OCI-LY3 (cell line): ENCODE measurements at regions not wholly inside any gene's neighbourhood (a gene's known extent, or its start where the extent isn't known, plus 50 kb on each side); places are given as distances from the start of the nearest gene placed in this dataset.

ENCODE experiments used
- H2AFZ ChIP-seq: fragments of 200-600, 300-600 bp; shearing (Covaris generic); 2 replicates; pipeline ENCODE4 v1.6.0; 2014; ENCODE audit warnings: antibody characterized with exemption, low read depth, low read length
- H3K27ac ChIP-seq: fragments of 200-600, 300-600 bp; sonication (generic); 2 replicates; pipeline ENCODE4 v1.5.1; 2014; ENCODE audit warnings: mild to moderate bottlenecking, low read length, moderate library complexity, mixed read lengths
- H3K27me3 ChIP-seq: fragments of 200-600, 300-600 bp; sonication (generic); 2 replicates; pipeline ENCODE4 v1.6.1; 2014; ENCODE audit warnings: low read depth, low read length, mixed read lengths
- H3K36me3 ChIP-seq: fragments of 200-600, 300-600 bp; sonication (generic); replicated peaks from 2 replicates; pipeline ENCODE3; 2014; ENCODE audit warnings: low read depth, low read length, mixed read lengths
- H3K4me1 ChIP-seq: fragments of 300-600, 200-600 bp; sonication (generic); 2 replicates; pipeline ENCODE4 v1.6.1; 2014; ENCODE audit warnings: low read length, mixed read lengths
- H3K4me2 ChIP-seq: fragments of 200-600, 300-600 bp; sonication (generic); 2 replicates; pipeline ENCODE4 v1.6.1; 2014; ENCODE audit warnings: low read length, mixed read lengths
- H3K4me3 ChIP-seq: fragments of 300-600, 200-600 bp; sonication (generic); 2 replicates; pipeline ENCODE4 v1.5.1; 2014; ENCODE audit warnings: antibody characterized with exemption, mild to moderate bottlenecking, low read length, moderate library complexity
- H3K79me2 ChIP-seq: fragments of 300-600, 200-600 bp; shearing (Covaris generic); 2 replicates; pipeline ENCODE4 v1.6.1; 2014; ENCODE audit warnings: mild to moderate bottlenecking, low read length, mixed read lengths
- H3K9ac ChIP-seq: fragments of 300-600, 200-600 bp; shearing (Covaris generic); 2 replicates; pipeline ENCODE4 v1.6.0; 2014; ENCODE audit warnings: mild to moderate bottlenecking, low read length, moderate library complexity
- H3K9me3 ChIP-seq: fragments of 200-600, 300-600 bp; shearing (Covaris generic); 2 replicates; pipeline ENCODE4 v1.6.1; 2014; ENCODE audit warnings: low read length, mixed read lengths; ENCODE audit not compliant: insufficient read depth
- H4K20me1 ChIP-seq: fragments of 200-600, 300-600 bp; sonication (generic); 2 replicates; pipeline ENCODE4 v1.6.1; 2016; ENCODE audit warnings: low read length, mixed read lengths; ENCODE audit not compliant: insufficient read depth
- EZH2phosphoT487 ChIP-seq: fragments of 200-600 bp; shearing (Covaris generic); IDR thresholded peaks from 2 replicates; pipeline ENCODE4 v1.6.1; 2018; ENCODE audit warnings: antibody characterized with exemption, mixed run types, low read depth
- TF ChIP-seq, protein P1 (sequence below): fragments of 200-600, 300-600 bp; sonication (generic); IDR thresholded peaks from 2 replicates; pipeline ENCODE4 v1.5.1; 2014; ENCODE audit warnings: antibody characterized with exemption, low read length, low read depth

DNA sequence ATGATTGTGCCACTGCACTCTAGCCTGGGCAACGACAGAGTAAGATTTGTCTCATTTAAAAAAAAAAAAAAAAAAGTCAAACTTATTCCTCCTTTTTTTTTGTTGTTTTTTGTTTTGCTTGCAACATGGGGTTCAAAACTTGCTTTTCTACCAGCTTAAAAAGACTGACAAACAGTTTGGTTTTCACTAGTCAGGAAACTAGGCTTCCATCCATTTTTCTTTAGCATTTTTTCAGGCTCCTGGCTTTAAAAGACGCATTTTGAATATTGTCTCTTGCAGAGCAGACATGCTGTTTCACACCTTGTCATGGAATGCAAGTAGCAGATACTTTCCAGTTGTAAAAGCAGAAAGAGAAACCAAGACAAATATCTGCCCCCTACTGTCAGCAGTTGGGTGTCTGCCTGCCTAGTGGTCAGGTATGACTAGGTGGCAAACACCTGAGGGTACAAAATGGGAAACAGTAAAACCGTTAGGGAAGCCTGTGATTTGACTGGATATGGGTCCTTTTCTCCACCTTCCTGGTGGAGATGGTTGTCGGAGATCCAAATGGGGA, 139.9 kb downstream of the CCDC71L start:
- H4K20me1 ChIP-seq = no peaks in the 10 kb centered on the region
- no peak for TF ChIP-seq EZH2phosphoT487
- TF ChIP-seq, protein P1, sequence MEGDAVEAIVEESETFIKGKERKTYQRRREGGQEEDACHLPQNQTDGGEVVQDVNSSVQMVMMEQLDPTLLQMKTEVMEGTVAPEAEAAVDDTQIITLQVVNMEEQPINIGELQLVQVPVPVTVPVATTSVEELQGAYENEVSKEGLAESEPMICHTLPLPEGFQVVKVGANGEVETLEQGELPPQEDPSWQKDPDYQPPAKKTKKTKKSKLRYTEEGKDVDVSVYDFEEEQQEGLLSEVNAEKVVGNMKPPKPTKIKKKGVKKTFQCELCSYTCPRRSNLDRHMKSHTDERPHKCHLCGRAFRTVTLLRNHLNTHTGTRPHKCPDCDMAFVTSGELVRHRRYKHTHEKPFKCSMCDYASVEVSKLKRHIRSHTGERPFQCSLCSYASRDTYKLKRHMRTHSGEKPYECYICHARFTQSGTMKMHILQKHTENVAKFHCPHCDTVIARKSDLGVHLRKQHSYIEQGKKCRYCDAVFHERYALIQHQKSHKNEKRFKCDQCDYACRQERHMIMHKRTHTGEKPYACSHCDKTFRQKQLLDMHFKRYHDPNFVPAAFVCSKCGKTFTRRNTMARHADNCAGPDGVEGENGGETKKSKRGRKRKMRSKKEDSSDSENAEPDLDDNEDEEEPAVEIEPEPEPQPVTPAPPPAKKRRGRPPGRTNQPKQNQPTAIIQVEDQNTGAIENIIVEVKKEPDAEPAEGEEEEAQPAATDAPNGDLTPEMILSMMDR = peak; percentile 57
- no peak overlapping the region for H2AFZ ChIP-seq
- peaks cover 26% of the 10 kb centered on the region for H3K27me3 ChIP-seq
- no peak overlapping the region for H3K4me3 ChIP-seq
- no peak overlapping the region; the same call in 1 of the 2 replicates for H3K4me2 ChIP-seq
- no peak overlapping the region for H3K27ac ChIP-seq
- no peaks in the 10 kb centered on the region for H3K4me1 ChIP-seq
- H3K79me2 ChIP-seq = no peaks in the 10 kb centered on the region
- H3K36me3 ChIP-seq = no peaks in the 10 kb centered on the region
- no peaks in the 10 kb centered on the region for H3K9me3 ChIP-seq
- H3K9ac ChIP-seq = no peak overlapping the region

DNA sequence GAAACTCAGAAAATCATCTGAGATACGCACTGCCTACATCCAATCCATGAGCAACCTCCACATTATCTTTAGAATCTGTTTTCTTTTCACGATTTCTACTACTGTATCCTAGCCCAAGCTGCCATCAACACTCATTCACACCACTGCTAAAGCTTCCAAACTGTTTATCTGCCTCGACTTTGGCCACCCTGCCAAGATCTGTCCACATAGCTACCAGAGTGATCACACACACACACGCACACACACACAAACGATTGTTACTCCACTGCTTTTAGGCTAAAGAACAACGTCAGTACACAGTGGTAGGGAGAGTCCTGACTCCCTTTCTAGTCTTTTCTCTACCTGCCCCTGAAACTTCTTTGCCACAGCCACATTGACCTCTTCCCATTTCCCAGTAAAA, 142.0 kb downstream of the CCDC71L start:
- H3K36me3 ChIP-seq = no peaks in the 10 kb centered on the region
- H3K27ac ChIP-seq = no peak overlapping the region
- no peak overlapping the region for H3K9ac ChIP-seq
- H3K4me2 ChIP-seq = no peak overlapping the region
- H3K4me1 ChIP-seq = no peaks in the 10 kb centered on the region
- no peaks in the 10 kb centered on the region for H3K79me2 ChIP-seq
- peaks cover 30% of the 10 kb centered on the region for H3K27me3 ChIP-seq
- H2AFZ ChIP-seq = no peak overlapping the region
- no peak overlapping the region for H3K4me3 ChIP-seq
- H4K20me1 ChIP-seq = no peaks in the 10 kb centered on the region
- H3K9me3 ChIP-seq = no peaks in the 10 kb centered on the region
- no peak for TF ChIP-seq EZH2phosphoT487
- TF ChIP-seq, protein P1 = no peak

DNA sequence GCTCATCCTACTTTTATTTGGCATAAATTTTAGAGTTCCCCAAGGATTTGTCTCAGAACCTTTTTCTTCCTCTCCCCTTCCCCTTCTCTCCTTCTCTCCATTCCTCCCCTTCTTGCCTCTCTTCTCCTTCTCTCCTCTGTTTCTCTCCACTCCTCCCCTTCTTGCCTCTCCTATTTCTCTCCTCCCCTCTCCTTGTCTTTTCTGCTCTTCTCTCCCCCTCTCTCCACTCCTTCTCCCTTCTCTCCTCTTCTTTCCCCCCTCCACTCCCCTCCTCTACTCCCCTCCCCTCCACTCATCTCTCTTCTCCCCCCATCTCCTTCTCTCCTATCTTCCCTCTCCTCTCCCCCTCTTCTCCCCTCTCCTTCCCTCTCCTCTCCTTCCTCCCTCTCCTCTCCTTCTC, 142.7 kb downstream of the CCDC71L start:
- no peak overlapping the region for H3K4me3 ChIP-seq
- H3K9me3 ChIP-seq = no peaks in the 10 kb centered on the region
- no peaks in the 10 kb centered on the region for H3K4me1 ChIP-seq
- TF ChIP-seq, protein P1 = no peak
- TF ChIP-seq EZH2phosphoT487 = no peak
- no peak overlapping the region for H3K27ac ChIP-seq
- no peaks in the 10 kb centered on the region for H3K36me3 ChIP-seq
- no peak overlapping the region for H2AFZ ChIP-seq
- peaks cover 30% of the 10 kb centered on the region for H3K27me3 ChIP-seq
- H3K4me2 ChIP-seq = no peak overlapping the region
- no peak overlapping the region for H3K9ac ChIP-seq
- no peaks in the 10 kb centered on the region for H3K79me2 ChIP-seq
- H4K20me1 ChIP-seq = no peaks in the 10 kb centered on the region

DNA sequence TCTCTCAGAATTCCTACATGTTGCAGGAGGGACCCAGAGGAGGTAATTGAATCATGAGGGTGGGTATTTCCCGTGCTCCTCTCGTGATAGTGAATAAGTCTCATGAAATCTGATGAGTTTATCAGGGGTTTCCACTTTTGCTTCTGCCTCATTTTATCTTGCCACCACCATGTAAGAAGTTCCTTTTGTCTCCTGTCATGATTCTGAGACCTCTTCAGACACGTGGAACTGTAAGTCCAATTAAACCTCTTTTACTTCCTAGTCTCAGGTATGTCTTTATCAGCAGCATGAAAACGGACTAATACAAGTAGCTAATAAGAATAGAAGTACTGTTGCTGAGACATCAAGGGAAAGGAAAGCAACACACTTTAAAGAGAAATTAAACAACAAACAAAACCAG, 143.4 kb downstream of the CCDC71L start:
- no peak for TF ChIP-seq EZH2phosphoT487
- TF ChIP-seq, protein P1 = no peak
- Histone ChIP-seq H3K9ac (no peak overlapping the region), H3K4me1 (no peaks in the 10 kb centered on the region), H3K27ac (no peak overlapping the region), H3K36me3 (no peaks in the 10 kb centered on the region), H3K79me2 (no peaks in the 10 kb centered on the region), H4K20me1 (no peaks in the 10 kb centered on the region), H2AFZ (no peak overlapping the region), H3K9me3 (no peaks in the 10 kb centered on the region), H3K4me3 (no peak overlapping the region), H3K27me3 (peaks cover 27% of the 10 kb centered on the region), H3K4me2 (no peak overlapping the region)
